ENCODE measurements at regions not wholly inside any gene's neighbourhood (a gene's known extent, or its start where the extent isn't known, plus 50 kb on each side); places are given as distances from the start of the nearest gene placed in this dataset.

- no peak overlapping the region for H3K4me3 ChIP-seq (ENCODE audit: low read depth, low read length)
- no peak for TF ChIP-seq CTCF (IDR thresholded peaks at IDR 0.05; ENCODE audit: low read depth, low read length)
- no peak for DNase-seq (ENCODE audit: low read depth, low spot score)
- in situ Hi-C loops (cut with HindIII; ENCODE audit: low sequenced_read_pairs): no loop called here
Observed at GRCh38 chr9:103649086-103649485, 445.0 kb upstream of the SMC2 start.

GRCh38 chr9:103658156-103658555, 436.0 kb upstream of the SMC2 start:
- in situ Hi-C loops (cut with HindIII; ENCODE audit: low sequenced_read_pairs): no loop called here
- no peak for DNase-seq (ENCODE audit: low read depth, low spot score)
- TF ChIP-seq CTCF (IDR thresholded peaks at IDR 0.05; ENCODE audit: low read depth, low read length): no peak
- no peak overlapping the region for H3K4me3 ChIP-seq (ENCODE audit: low read depth, low read length)

DNA sequence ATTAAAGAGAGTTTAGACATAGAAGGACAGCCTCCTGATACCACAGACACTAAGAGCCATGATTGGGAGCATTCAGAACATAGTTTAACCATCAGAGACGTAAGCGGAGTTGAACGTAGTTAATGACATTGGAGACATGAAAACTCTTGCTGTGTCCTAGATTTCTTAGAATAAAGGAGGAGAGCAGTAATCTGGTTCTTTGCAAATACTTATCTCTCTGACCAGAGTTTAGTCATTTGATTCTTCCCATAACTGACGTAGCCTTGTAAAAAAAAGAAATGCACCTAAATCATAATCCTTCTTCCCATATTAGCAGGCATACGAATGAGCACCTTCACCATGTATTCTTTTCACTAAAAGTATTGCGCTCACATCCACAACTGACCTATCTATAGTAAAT, 433.3 kb upstream of the SMC2 start:
- no peak for TF ChIP-seq CTCF (IDR thresholded peaks at IDR 0.05; ENCODE audit: low read depth, low read length)
- no peak overlapping the region for H3K4me3 ChIP-seq (ENCODE audit: low read depth, low read length)
- in situ Hi-C loops (cut with HindIII; ENCODE audit: low sequenced_read_pairs): no loop called here
- DNase-seq (ENCODE audit: low read depth, low spot score): no peak

DNA sequence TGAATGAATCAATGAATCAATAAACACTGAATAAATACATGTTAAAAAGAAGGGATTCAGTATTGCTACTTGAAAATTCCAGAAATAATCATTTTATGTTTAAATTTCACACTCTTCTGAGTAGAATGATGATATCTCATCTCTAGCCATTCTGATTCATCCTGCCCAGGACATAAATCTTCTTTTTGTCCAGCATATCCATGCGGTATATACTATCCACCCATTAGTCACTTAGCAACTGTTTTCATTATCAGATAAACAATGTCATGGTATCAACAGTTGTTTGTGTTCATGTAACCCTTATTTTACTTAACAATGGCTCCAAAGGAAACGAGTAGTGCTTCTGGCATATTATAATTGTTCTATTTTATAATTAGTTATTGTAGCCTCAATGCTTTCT, 432.4 kb upstream of the SMC2 start:
- TF ChIP-seq CTCF (IDR thresholded peaks at IDR 0.05; ENCODE audit: low read depth, low read length): no peak
- no peak for DNase-seq (ENCODE audit: low read depth, low spot score)
- H3K4me3 ChIP-seq (ENCODE audit: low read depth, low read length): no peak overlapping the region
- in situ Hi-C loops (cut with HindIII; ENCODE audit: low sequenced_read_pairs): no loop called here

- no peak for DNase-seq (ENCODE audit: low read depth, low spot score)
- no peak for TF ChIP-seq CTCF (IDR thresholded peaks at IDR 0.05; ENCODE audit: low read depth, low read length)
- in situ Hi-C loops (cut with HindIII; ENCODE audit: low sequenced_read_pairs): no loop called here
- H3K4me3 ChIP-seq (ENCODE audit: low read depth, low read length): no peak overlapping the region
Observed at GRCh38 chr9:103669296-103669695, 424.8 kb upstream of the SMC2 start.

DNA sequence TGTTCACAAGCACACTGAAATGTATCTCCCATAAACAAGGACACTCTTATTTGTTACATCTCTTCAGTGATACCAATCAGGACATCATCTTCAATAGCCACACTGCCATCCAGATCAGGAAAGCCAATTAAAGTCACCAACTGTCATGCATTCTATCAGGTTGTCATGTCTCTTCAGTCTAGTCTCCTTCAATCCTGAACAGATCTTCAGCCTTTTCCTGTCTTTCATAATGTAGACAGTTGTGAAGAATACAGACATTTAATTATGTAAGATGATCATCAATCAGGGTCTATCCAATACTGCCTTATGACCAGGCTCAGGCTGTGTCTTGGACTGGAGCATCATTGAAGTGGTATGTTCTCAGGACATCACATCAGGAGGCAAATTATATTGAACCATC, 419.8 kb upstream of the SMC2 start:
- in situ Hi-C loops (cut with HindIII; ENCODE audit: low sequenced_read_pairs): no loop called here
- DNase-seq (ENCODE audit: low read depth, low spot score): no peak
- no peak overlapping the region for H3K4me3 ChIP-seq (ENCODE audit: low read depth, low read length)
- no peak for TF ChIP-seq CTCF (IDR thresholded peaks at IDR 0.05; ENCODE audit: low read depth, low read length)

DNA sequence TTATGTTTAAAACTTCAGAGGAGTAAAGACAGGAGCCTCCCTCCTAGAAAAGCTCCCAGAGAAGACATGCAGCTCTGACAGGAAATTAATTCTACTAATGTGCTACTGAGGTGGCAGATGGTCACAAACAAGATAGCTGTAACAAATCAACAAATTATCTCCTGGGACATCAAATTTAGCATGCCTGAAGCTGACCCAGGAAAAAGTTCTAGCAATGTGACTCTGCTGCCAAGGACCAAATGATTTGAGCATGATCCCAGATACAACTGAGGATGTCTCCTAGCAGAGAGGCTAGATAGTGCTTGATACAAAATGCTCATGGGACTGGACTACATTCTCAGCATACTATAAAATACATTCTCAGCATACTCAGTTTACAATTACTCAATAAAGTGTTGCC, 413.5 kb upstream of the SMC2 start:
- in situ Hi-C loops (cut with HindIII; ENCODE audit: low sequenced_read_pairs): no loop called here
- DNase-seq (ENCODE audit: low read depth, low spot score): no peak
- no peak overlapping the region for H3K4me3 ChIP-seq (ENCODE audit: low read depth, low read length)
- no peak for TF ChIP-seq CTCF (IDR thresholded peaks at IDR 0.05; ENCODE audit: low read depth, low read length)

Measured in astrocyte of the spinal cord (primary cell).